ENCODE measurements at regions not wholly inside any gene's neighbourhood (a gene's known extent, or its start where the extent isn't known, plus 50 kb on each side); places are given as distances from the start of the nearest gene placed in this dataset.

DNA sequence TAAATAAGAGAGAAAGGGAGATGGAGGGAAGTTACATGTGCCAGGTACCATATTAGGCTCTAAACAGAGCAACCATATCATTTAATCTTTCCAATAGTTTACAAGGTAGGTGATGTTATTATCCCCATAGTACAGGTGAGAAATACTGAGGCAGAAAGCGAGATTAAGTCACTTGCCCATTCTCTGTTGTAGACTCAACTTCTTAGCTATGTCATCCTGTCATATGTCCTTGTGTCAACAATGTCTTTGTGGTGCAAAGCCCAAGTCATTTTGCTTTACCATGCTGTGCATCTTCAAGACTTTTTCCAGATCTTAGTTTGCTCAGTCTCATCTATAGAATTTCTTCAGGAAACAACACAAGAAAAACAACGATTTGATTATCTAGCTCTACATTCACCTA lies 205.0 kb upstream of the E2F8 start:
- ATAC-seq (ENCODE audit: insufficient read depth, low read depth) (no peak), DNase-seq (no peak)
- Histone ChIP-seq H3K4me3 (ENCODE audit: low read depth in 1 of 2, low read length in 2 of 2) (no peak overlapping the region), H3K27ac (ENCODE audit: low read length) (no peak overlapping the region), H3K4me1 (ENCODE audit: insufficient read depth, low read length) (peaks cover 9% of the 10 kb centered on the region; the same call in 1 of the 2 replicates), H3K9ac (ENCODE audit: low read depth, low read length) (no peak overlapping the region), H3K9me3 (ENCODE audit: insufficient read depth, low read length, severe bottlenecking) (no peaks in the 10 kb centered on the region), H3K36me3 (ENCODE audit: insufficient read depth, low read length) (no peaks in the 10 kb centered on the region), H2AFZ (ENCODE audit: low read depth, low read length) (no peak overlapping the region), H3K79me2 (ENCODE audit: insufficient read depth, low read length) (no peaks in the 10 kb centered on the region), H3K4me2 (ENCODE audit: insufficient read depth, low read length) (no peak overlapping the region), H4K20me1 (ENCODE audit: insufficient read depth, low read length) (no peaks in the 10 kb centered on the region), H3K27me3 (ENCODE audit: insufficient read depth, low read length, poor library complexity) (peaks cover under 1% of the 10 kb centered on the region)
- TF ChIP-seq, protein P1, sequence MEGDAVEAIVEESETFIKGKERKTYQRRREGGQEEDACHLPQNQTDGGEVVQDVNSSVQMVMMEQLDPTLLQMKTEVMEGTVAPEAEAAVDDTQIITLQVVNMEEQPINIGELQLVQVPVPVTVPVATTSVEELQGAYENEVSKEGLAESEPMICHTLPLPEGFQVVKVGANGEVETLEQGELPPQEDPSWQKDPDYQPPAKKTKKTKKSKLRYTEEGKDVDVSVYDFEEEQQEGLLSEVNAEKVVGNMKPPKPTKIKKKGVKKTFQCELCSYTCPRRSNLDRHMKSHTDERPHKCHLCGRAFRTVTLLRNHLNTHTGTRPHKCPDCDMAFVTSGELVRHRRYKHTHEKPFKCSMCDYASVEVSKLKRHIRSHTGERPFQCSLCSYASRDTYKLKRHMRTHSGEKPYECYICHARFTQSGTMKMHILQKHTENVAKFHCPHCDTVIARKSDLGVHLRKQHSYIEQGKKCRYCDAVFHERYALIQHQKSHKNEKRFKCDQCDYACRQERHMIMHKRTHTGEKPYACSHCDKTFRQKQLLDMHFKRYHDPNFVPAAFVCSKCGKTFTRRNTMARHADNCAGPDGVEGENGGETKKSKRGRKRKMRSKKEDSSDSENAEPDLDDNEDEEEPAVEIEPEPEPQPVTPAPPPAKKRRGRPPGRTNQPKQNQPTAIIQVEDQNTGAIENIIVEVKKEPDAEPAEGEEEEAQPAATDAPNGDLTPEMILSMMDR (IDR thresholded peaks at IDR 0.05; ENCODE audit: borderline replicate concordance, extremely low read depth, low read length, poor library complexity, severe bottlenecking), result no peak
- TF ChIP-seq EZH2 (IDR thresholded peaks at IDR 0.05; ENCODE audit: borderline replicate concordance, low read depth, low read length, severe bottlenecking), result no peak

DNA sequence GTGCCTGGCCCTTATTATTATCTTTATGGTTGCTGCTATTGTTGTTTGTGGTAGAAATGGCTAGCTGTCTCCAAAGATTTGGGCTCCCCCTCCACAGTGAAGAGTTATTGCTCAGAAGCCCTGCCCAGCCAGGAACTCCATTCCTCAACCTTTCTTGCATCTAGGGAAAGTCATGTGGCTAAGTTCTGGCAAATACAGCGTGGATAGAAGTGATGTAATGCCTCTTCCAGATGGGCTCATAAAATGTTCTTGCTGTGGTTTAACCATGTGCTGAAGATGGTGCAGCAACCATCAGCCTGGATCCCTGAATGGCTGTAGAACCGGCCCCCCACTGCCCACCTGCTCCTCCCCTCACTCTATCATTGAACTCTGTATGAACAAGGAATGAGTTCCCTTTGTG lies 203.5 kb upstream of the E2F8 start:
- Histone ChIP-seq H3K9me3 (ENCODE audit: insufficient read depth, low read length, severe bottlenecking) (no peaks in the 10 kb centered on the region), H3K4me2 (ENCODE audit: insufficient read depth, low read length) (no peak overlapping the region), H2AFZ (ENCODE audit: low read depth, low read length) (no peak overlapping the region), H3K27ac (ENCODE audit: low read length) (no peak overlapping the region), H3K4me1 (ENCODE audit: insufficient read depth, low read length) (peaks cover 9% of the 10 kb centered on the region; the same call in 1 of the 2 replicates), H3K4me3 (ENCODE audit: low read depth in 1 of 2, low read length in 2 of 2) (no peak overlapping the region), H3K36me3 (ENCODE audit: insufficient read depth, low read length) (no peaks in the 10 kb centered on the region), H4K20me1 (ENCODE audit: insufficient read depth, low read length) (no peaks in the 10 kb centered on the region), H3K27me3 (ENCODE audit: insufficient read depth, low read length, poor library complexity) (peaks cover 8% of the 10 kb centered on the region), H3K79me2 (ENCODE audit: insufficient read depth, low read length) (no peaks in the 10 kb centered on the region), H3K9ac (ENCODE audit: low read depth, low read length) (no peak overlapping the region)
- TF ChIP-seq EZH2 (IDR thresholded peaks at IDR 0.05; ENCODE audit: borderline replicate concordance, low read depth, low read length, severe bottlenecking), result no peak
- TF ChIP-seq, protein P1 (IDR thresholded peaks at IDR 0.05; ENCODE audit: borderline replicate concordance, extremely low read depth, low read length, poor library complexity, severe bottlenecking), result no peak
- no peak for ATAC-seq (ENCODE audit: insufficient read depth, low read depth)
- no peak for DNase-seq

DNA sequence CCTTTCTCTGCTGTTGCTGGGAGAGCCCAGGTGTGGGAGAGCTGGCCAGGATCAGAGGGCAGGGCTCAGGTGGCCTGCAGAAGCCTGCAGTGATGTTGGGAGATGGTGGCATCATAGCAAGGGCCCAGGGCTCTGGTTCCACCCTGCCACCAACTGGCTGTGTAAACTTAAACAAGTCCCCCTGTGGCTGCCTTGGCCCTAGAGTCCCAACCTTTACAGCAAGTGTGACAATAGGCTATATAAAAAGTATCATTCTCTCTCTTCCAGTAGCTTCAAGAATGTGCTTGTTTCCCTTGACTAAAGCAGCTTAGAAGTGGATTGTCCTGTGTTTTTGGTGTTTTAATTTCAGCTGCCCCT lies 201.8 kb upstream of the E2F8 start:
- no peaks in the 10 kb centered on the region for H3K36me3 ChIP-seq (ENCODE audit: insufficient read depth, low read length)
- no peak overlapping the region for H3K9ac ChIP-seq (ENCODE audit: low read depth, low read length)
- no peaks in the 10 kb centered on the region for H3K79me2 ChIP-seq (ENCODE audit: insufficient read depth, low read length)
- TF ChIP-seq EZH2 (IDR thresholded peaks at IDR 0.05; ENCODE audit: borderline replicate concordance, low read depth, low read length, severe bottlenecking), result no peak
- TF ChIP-seq, protein P1 (IDR thresholded peaks at IDR 0.05; ENCODE audit: borderline replicate concordance, extremely low read depth, low read length, poor library complexity, severe bottlenecking), result no peak
- H3K4me2 ChIP-seq (ENCODE audit: insufficient read depth, low read length), result no peak overlapping the region
- no peak for ATAC-seq (ENCODE audit: insufficient read depth, low read depth)
- no peaks in the 10 kb centered on the region for H4K20me1 ChIP-seq (ENCODE audit: insufficient read depth, low read length)
- H3K4me3 ChIP-seq (ENCODE audit: low read depth in 1 of 2, low read length in 2 of 2), result no peak overlapping the region
- H3K4me1 ChIP-seq (ENCODE audit: insufficient read depth, low read length), result peaks cover 6% of the 10 kb centered on the region; the same call in 1 of the 2 replicates
- peaks cover 8% of the 10 kb centered on the region for H3K27me3 ChIP-seq (ENCODE audit: insufficient read depth, low read length, poor library complexity)
- no peak for DNase-seq
- H2AFZ ChIP-seq (ENCODE audit: low read depth, low read length), result no peak overlapping the region
- H3K27ac ChIP-seq (ENCODE audit: low read length), result no peak overlapping the region
- no peaks in the 10 kb centered on the region for H3K9me3 ChIP-seq (ENCODE audit: insufficient read depth, low read length, severe bottlenecking)
